GM12878 (cell line): ENCODE measurements at regions not wholly inside any gene's neighbourhood (a gene's known extent, or its start where the extent isn't known, plus 50 kb on each side); places are given as distances from the start of the nearest gene placed in this dataset.

Experiments
- ATAC-seq: fragments of 200-7000 bp; cut with Tn5 transposase; 3 replicates; pipeline ENCODE4 v1.9.1; 2020; ENCODE audit warnings: mild to moderate bottlenecking, moderate library complexity
- BruUV-seq: library from RNA; stranded (reverse); fragments of 400-500 nt; replicated peaks from 2 replicates; lab custom pipeline; 2021; lab: Mats Ljungman, UMichigan
- CTCF ChIA-PET: fragments of 300-600 bp; sonication (Branson Sonifier 250); formaldehyde crosslinking; extraction: SDS; loops from one replicate; lab custom pipeline; 2021; ENCODE audit warnings: inconsistent platforms; lab: Yijun Ruan, JAX
- POLR2A ChIA-PET: fragments of 350-600 bp; formaldehyde crosslinking; extraction: SDS; loops from one replicate; lab custom pipeline; 2021; ENCODE audit warnings: inconsistent platforms; lab: Charles Lee
- RAD21 ChIA-PET: fragments of 300-600 bp; sonication (Branson Sonifier 250); formaldehyde crosslinking; loops from one replicate; lab custom pipeline; 2023; ENCODE audit warnings: antibody characterized with exemption; ENCODE audit not compliant: unreplicated experiment; lab: Charles Lee
- SMC1A ChIA-PET: fragments of 300-600 bp; sonication (Branson Sonifier 250); formaldehyde crosslinking; loops from one replicate; lab custom pipeline; 2023; ENCODE audit not compliant: unreplicated experiment, uncharacterized antibody; lab: Charles Lee
- DNase-seq: peaks from one replicate; pipeline ENCODE4 v3.0.0-alpha.2; 2011; ENCODE audit warnings: low read depth, low spot score
- FAIRE-seq: peaks from 3 replicates; lab custom pipeline; 2011; peaks lifted over from hg19 to GRCh38; lab: Jason Lieb, UNC
- H2AFZ ChIP-seq: 2 replicates; pipeline ENCODE4 v1.6.0; 2011; ENCODE audit warnings: low read depth, low read length, control low read depth; ENCODE audit not compliant: control insufficient read depth
- H3K27ac ChIP-seq: 2 replicates; pipeline ENCODE4 v1.5.1; 2011; ENCODE audit warnings: control low read depth; ENCODE audit not compliant: control insufficient read depth, insufficient read depth
- H3K27me3 ChIP-seq, 2 experiments: replicated peaks in 1 of 2; 2 replicates each; pipeline versions ENCODE4 v1.6.0 to v1.6.1; 2011; ENCODE audit warnings: low read length in 1 of 2; ENCODE audit not compliant: control insufficient read depth in 2 of 2, insufficient read depth in 2 of 2
- H3K36me3 ChIP-seq, 2 experiments: 2 replicates each; pipeline ENCODE4 v1.5.1; 2011; ENCODE audit warnings: low read length in 1 of 2; ENCODE audit not compliant: control insufficient read depth in 2 of 2, insufficient read depth in 2 of 2
- H3K4me1 ChIP-seq: 2 replicates; pipeline ENCODE4 v1.6.1; 2011; ENCODE audit warnings: mild to moderate bottlenecking, low read length, moderate library complexity, mixed read lengths; ENCODE audit not compliant: control insufficient read depth, insufficient read depth
- H3K4me2 ChIP-seq: 2 replicates; pipeline ENCODE4 v1.6.0; 2011; ENCODE audit warnings: control low read depth; ENCODE audit not compliant: control insufficient read depth, insufficient read depth
- H3K4me3 ChIP-seq: fragments of 200-600 bp; sonication (generic); 2 replicates; pipeline ENCODE4 v1.5.1; 2016
- H3K79me2 ChIP-seq: 2 replicates; pipeline ENCODE4 v1.6.0; 2011; ENCODE audit warnings: low read length; ENCODE audit not compliant: control insufficient read depth, insufficient read depth
- H3K9ac ChIP-seq: 2 replicates; pipeline ENCODE4 v1.8.0; 2011; ENCODE audit warnings: low read length, control low read depth, mixed read lengths; ENCODE audit not compliant: control insufficient read depth, insufficient read depth
- H3K9me3 ChIP-seq: replicated peaks from 3 replicates; pipeline ENCODE4 v1.5.1; 2011; ENCODE audit warnings: mild to moderate bottlenecking, low read length; ENCODE audit not compliant: control insufficient read depth, insufficient read depth
- H4K20me1 ChIP-seq: 2 replicates; pipeline ENCODE4 v1.6.0; 2011; ENCODE audit not compliant: control insufficient read depth, insufficient read depth
- ASH2L ChIP-seq: fragments of 300-600, 200-600 bp; sonication (generic); IDR thresholded peaks from 2 replicates; pipeline ENCODE4 v1.6.1; 2017; ENCODE audit warnings: low read depth, mild to moderate bottlenecking, borderline replicate concordance
- ATF2 ChIP-seq: IDR thresholded peaks from 2 replicates; pipeline ENCODE4 v1.6.1; 2012; ENCODE audit warnings: low read length, inconsistent platforms
- BCL11A ChIP-seq: IDR thresholded peaks from 2 replicates; pipeline ENCODE4 v1.6.1; 2011; ENCODE audit warnings: low read depth, low read length
- BCLAF1 ChIP-seq: fragments of 450-650 bp; IDR thresholded peaks from 2 replicates; pipeline ENCODE4 v1.6.1; 2017; ENCODE audit warnings: antibody characterized with exemption, mild to moderate bottlenecking, moderate library complexity
- CBX3 ChIP-seq: fragments of 200-600 bp; sonication (generic); IDR thresholded peaks from 2 replicates; pipeline ENCODE4 v1.6.1; 2016; ENCODE audit warnings: low read depth, borderline replicate concordance
- CHD1 ChIP-seq: IDR thresholded peaks from 2 replicates; pipeline ENCODE4 v1.6.1; 2012; ENCODE audit warnings: low read depth, low read length, improper control_type of control experiment
- CHD2 ChIP-seq: IDR thresholded peaks from 2 replicates; pipeline ENCODE4 v1.6.1; 2011; ENCODE audit warnings: low read depth, low read length, improper control_type of control experiment, borderline replicate concordance
- DPF2 ChIP-seq: fragments of 450-650 bp; IDR thresholded peaks from 2 replicates; pipeline ENCODE4 v1.6.1; 2017; ENCODE audit warnings: mild to moderate bottlenecking
- IRF5 ChIP-seq: fragments of 450-650 bp; IDR thresholded peaks from 2 replicates; pipeline ENCODE4 v1.6.1; 2017; ENCODE audit warnings: borderline replicate concordance
- KAT2A ChIP-seq: conservative IDR thresholded peaks from 2 replicates; pipeline ENCODE4 v1.6.1; 2011; ENCODE audit warnings: low read depth, low read length; ENCODE audit not compliant: control insufficient read depth
- MTA3 ChIP-seq: IDR thresholded peaks from 2 replicates; pipeline ENCODE4 v1.6.1; 2012; ENCODE audit warnings: low read length, inconsistent platforms, borderline replicate concordance
- MYC ChIP-seq: IDR thresholded peaks from 2 replicates; pipeline ENCODE4 v1.6.1; 2011; ENCODE audit warnings: mild to moderate bottlenecking, low read length, moderate library complexity, inconsistent platforms; ENCODE audit not compliant: insufficient read depth, insufficient replicate concordance, insufficient read length, severe bottlenecking
- TCF3 ChIP-seq: IDR thresholded peaks from 2 replicates; pipeline ENCODE4 v1.6.1; 2012; ENCODE audit warnings: low read depth, mild to moderate bottlenecking, low read length, borderline replicate concordance; ENCODE audit not compliant: insufficient read depth
- TCF7 ChIP-seq: IDR thresholded peaks from 2 replicates; pipeline ENCODE4 v1.6.1; 2014; ENCODE audit warnings: antibody characterized with exemption, borderline replicate concordance
- ZNF217 ChIP-seq: fragments of 450-650 bp; IDR thresholded peaks from 2 replicates; pipeline ENCODE4 v1.6.1; 2017; ENCODE audit warnings: antibody characterized with exemption, mild to moderate bottlenecking
- in situ Hi-C: fragments of 300-500 bp; cut with MboI; formaldehyde crosslinking; loops from 9 replicates; pipeline ENCODE4 v1.14.3; 2018; ENCODE audit warnings: mixed read lengths
- intact Hi-C: fragments of 100-400 bp; cut with micrococcal nuclease; formaldehyde crosslinking; loops from one replicate; pipeline ENCODE4 v1.14.2; 2022; ENCODE audit not compliant: unreplicated experiment
- TF ChIP-seq, protein P1 (sequence below): IDR thresholded peaks from 2 replicates; pipeline ENCODE4 v1.6.1; 2011; ENCODE audit warnings: low read depth, low read length, improper control_type of control experiment, borderline replicate concordance

DNA sequence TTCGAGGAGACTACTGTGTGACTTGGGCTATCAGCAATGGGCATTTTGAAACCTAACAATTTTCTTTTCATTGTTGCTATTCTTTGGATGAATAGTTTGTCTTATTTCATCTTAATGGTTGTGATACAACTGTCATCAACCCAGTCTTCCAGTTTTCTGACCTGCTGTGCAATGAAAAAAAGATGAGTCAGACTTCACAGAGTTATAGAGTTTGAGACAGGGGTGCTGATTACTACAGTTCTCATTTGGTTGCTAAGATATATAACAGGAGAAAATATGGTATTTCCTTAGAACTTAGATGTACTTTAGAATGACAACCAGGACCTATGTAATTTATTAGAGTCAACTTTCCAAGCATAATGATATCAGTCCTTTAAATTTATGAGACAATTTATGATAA, 564.4 kb upstream of the NUDT12 start (continued):
- TF ChIP-seq, protein P1, sequence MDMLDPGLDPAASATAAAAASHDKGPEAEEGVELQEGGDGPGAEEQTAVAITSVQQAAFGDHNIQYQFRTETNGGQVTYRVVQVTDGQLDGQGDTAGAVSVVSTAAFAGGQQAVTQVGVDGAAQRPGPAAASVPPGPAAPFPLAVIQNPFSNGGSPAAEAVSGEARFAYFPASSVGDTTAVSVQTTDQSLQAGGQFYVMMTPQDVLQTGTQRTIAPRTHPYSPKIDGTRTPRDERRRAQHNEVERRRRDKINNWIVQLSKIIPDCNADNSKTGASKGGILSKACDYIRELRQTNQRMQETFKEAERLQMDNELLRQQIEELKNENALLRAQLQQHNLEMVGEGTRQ, result no peak
- TF ChIP-seq MTA3, result no peak
- TF ChIP-seq, all 136 proteins: peak for 0

GRCh38 chr5:104119529-104119928, 556.9 kb upstream of the NUDT12 start:
- H3K27me3 ChIP-seq, result no peaks in the 10 kb centered on the region
- no peaks in the 10 kb centered on the region for H3K79me2 ChIP-seq
- no peak overlapping the region for H2AFZ ChIP-seq
- RAD21 ChIA-PET, result no interaction called here
- H3K9ac ChIP-seq, result no peak overlapping the region
- intact Hi-C loops (no loop called here), in situ Hi-C loops (no loop called here)
- FAIRE-seq (no peak), ATAC-seq (no peak), DNase-seq (no peak)
- no peaks in the 10 kb centered on the region for H3K4me1 ChIP-seq
- H3K36me3 ChIP-seq, result no peaks in the 10 kb centered on the region
- SMC1A ChIA-PET, result interaction anchor here (0.6 kb wide), 1 partner anchor 315 kb away, joined by 3 read pairs; no protein-coding TSS in a partner anchor
- CTCF ChIA-PET, result no interaction called here
- no peaks in the 10 kb centered on the region for H4K20me1 ChIP-seq
- BruUV-seq, result no TSS peak
- H3K4me3 ChIP-seq, result no peak overlapping the region
- H3K27ac ChIP-seq, result no peak overlapping the region
- H3K9me3 ChIP-seq, result no peaks in the 10 kb centered on the region
- no peak overlapping the region for H3K4me2 ChIP-seq
- POLR2A ChIA-PET, result no interaction called here
- TF ChIP-seq CHD2 (no peak), TCF7 (no peak), TCF3 (no peak), IRF5 (no peak), ASH2L (no peak), MYC (no peak), ATF2 (no peak), DPF2 (no peak), CBX3 (no peak), BCLAF1 (no peak), BCL11A (no peak), ZNF217 (no peak), CHD1 (no peak), KAT2A (no peak)
- TF ChIP-seq, protein P1, result no peak
